ENCODE measurements at regions not wholly inside any gene's neighbourhood (a gene's known extent, or its start where the extent isn't known, plus 50 kb on each side); places are given as distances from the start of the nearest gene placed in this dataset.
A peak's percentile ranks its signal among the peaks of the same experiment; 100 is the strongest.
"Not testable (repeated sequence)": the region's sequence is repeated elsewhere in the genome, so short reads cannot be mapped to it uniquely, and the experiment has no call there.

DNA sequence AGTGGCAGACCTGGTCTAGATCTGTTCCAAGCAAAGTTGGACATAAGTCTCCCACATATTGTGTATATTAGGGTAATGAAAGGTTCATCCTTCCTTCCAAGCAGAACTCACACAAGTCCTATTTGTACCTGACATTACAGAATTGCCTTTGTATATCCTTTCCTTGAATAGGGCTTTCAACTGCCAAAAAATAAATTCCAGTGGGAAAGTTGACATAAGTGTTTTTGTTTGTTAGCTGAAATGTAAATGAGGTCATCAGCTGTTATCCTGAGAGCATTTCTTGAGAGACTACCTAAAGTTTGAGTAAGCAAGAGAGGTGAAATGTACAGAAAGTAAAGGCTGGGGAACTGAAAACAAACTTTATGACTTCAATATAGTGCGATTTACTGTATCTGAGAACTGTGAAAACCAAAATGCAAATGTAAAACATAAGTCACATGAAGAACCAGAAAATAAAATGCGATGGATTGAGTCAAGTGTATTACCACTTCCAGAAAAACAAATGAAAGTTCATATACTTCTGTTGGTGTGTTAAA, 527.3 kb upstream of the SEMA3D start:
- no peak for DNase-seq (ENCODE audit: low spot score)

- no peak for DNase-seq (ENCODE audit: low spot score)
Observed at GRCh38 chr7:85713171-85713570, 526.3 kb upstream of the SEMA3D start.

GRCh38 chr7:85711894-85712293, 525.0 kb upstream of the SEMA3D start:
- DNase-seq (ENCODE audit: low spot score): no peak

GRCh38 chr7:85710960-85711359, 524.1 kb upstream of the SEMA3D start:
- no peak for DNase-seq (ENCODE audit: low spot score)

GRCh38 chr7:85708221-85708620, 521.4 kb upstream of the SEMA3D start:
- DNase-seq (ENCODE audit: low spot score): no peak

DNA sequence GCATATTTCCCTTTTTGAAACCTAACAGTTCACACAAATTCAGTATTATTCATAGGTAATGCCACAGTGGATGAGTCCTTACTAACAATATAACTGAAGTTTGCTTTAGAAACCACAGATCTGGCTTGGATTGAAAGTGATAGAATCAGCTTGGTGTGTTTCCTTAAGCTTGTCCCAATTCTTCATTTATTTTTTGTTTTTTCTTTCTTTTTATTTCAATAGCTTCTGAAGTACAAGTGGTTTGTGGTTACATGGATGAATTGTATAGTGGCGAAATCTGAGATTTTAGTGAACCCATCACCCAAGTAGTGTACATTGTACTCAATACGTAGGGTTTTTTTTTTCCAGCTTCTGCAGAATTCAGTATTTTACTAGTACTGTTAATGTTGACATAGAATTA, 518.2 kb upstream of the SEMA3D start:
- DNase-seq (ENCODE audit: low spot score): no peak

- DNase-seq (ENCODE audit: low spot score): no peak
Observed at GRCh38 chr7:85703251-85704010, 516.6 kb upstream of the SEMA3D start.

DNA sequence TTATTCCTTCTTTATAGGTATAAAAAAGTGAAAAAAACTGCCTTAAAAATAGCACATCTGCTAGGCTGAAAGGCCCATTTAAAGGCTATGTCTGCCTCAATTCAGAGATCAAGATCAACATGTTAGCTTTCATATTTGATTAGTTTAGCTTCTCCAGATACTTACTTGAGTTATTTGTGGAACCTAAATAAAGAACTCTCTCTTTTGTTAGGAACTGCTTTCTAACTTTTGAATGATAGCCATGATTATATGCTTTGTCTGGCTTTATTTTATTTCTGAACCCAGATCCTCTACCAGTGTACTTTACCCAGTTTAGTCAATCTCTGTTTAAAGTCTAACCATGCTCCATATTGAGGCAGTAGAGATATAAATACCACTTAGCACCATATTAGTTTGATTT, 515.5 kb upstream of the SEMA3D start:
- DNase-seq (ENCODE audit: low spot score): no peak

GRCh38 chr7:85699482-85699881, 512.6 kb upstream of the SEMA3D start:
- DNase-seq (ENCODE audit: low spot score): no peak

DNA sequence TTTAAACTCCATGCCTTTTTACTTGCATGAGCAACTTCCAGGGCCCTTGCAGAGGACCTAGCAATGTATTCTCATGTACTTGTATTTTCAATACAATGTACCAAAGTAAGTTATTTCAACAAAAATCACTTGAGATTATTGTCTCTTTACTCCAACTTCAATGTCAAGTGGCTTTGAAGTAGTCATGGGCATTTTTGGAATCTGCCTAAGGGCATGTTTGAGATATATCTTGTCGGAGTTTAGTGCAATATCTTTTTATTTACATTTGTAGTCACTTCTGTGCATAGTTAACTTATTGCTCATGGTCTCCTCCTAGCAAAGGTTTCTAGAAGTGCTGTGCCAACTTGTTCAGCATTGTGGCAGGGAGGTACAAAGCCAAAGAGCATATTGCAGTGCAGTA, 508.7 kb upstream of the SEMA3D start:
- DNase-seq (ENCODE audit: low spot score): no peak

GRCh38 chr7:85695041-85695440, 508.2 kb upstream of the SEMA3D start:
- DNase-seq (ENCODE audit: low spot score): no peak

- no peak for DNase-seq (ENCODE audit: low spot score)
Observed at GRCh38 chr7:85693326-85693725, 506.5 kb upstream of the SEMA3D start.

DNA sequence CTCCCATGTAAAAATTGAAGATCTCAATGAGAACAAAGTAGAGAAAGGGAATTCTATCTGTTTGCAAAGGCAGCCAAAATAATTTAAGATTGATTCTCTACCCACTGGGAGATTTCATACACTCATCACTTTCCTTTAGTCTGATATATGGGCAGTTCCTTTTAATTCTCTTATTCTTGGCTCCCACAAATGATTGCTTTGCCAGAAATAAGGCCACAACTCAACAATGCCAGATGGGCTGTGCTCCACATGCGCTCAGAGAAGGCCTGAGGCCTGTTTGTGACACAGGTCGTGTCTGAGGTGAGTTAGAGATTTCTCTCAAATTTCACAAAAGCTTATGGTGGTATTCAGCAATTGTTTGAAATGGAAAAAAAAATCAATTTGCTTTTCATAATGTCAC, 501.9 kb upstream of the SEMA3D start:
- peak; percentile 2 for DNase-seq (ENCODE audit: low spot score)

DNA sequence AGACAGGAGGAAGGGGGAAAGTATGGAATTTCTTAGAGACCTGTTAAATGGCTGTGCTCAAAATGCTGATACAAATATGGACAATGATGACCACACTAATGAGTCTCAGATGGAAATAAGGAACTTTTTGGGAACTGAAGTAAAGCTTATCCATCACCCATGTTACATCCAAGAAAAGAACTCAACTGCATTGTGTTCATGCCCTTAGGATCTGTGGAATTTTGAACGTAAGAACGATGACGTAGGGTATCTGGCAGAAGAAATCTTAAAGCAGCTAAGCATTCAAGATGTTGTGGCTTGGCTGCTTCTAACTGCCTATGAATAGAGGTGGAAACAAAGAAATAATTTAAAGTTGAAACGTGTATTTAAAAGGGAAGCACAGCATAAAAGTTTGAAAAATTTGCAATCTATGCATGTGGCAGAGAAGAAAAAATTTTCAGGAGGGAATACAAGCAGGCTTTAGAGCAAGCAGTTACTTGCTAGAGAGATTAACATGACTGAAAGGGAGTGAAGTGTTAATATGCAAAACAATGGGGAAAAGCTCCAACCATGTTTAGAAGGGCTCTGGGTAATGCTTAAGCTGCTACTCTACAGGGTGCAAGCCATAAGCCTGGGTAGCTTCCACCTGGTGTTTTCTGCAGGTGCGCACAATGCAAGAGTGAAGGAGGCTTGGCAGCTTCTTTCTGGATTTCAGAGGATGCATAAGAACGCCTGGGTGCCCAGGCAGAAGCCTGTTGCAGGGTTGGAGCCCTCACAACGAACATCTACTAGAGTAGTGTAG, 499.7 kb upstream of the SEMA3D start:
- DNase-seq (ENCODE audit: low spot score): no peak

DNA sequence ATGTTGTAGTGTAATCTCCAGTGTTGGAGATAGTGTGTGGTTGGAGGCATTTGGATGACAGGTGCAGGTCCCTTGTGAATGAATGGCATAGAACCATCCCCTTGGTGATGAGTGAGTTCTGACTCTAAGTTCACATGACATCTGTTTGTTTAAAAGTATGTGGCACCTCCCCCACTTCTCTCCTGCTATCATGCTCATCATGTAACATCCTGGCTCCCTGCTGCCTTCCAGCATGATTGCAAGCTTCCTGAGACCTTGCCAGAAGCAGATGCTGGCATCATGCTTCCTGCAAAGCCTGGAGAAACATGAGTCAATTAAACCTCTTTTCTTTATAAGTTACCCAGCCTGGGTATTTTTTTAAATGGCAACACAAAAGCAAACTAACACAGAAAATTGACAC, 499.0 kb upstream of the SEMA3D start:
- no peak for DNase-seq (ENCODE audit: low spot score)

GRCh38 chr7:85682833-85683620, 496.2 kb upstream of the SEMA3D start:
- DNase-seq (ENCODE audit: low spot score): no peak

GRCh38 chr7:85681241-85681640, 494.4 kb upstream of the SEMA3D start:
- DNase-seq (ENCODE audit: low spot score): no peak

DNA sequence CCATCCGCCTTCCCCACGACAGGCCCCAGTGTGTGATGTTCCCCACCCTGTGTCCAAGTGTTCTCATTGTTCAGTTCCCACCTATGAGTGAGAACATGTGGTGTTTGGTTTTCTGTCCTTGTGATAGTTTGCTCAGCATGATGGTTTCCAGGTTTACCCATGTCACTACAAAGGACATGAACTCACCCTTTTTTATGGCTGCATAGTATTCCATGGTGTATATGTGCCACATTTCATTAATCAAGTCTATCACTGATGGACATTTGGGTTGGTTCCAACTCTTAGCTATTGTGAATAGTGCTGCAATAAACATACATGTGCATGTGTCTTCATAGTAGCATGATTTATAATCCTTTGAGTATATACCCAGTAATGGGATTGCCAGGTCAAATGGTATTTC, 488.2 kb upstream of the SEMA3D start:
- not testable (repeated sequence) for DNase-seq (ENCODE audit: low spot score)

DNA sequence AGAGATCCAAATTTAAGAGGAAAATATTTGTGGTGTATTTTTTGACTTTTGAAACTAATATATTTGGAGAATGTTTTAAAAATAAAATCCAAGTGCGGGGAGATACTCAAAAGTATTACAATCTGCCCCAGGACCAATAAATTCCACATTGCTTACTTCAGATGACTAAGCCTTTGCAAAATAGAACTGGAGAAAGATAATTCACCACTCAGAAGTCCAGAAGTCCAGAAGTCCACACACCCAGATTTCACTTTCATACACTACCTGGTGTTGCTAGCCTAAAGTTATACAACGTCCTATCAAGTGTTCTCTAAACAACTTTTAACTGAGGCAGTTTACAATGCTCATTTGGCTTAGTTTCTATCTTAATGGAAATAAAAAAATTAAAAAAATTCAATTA, 487.0 kb upstream of the SEMA3D start:
- no peak for DNase-seq (ENCODE audit: low spot score)

DNA sequence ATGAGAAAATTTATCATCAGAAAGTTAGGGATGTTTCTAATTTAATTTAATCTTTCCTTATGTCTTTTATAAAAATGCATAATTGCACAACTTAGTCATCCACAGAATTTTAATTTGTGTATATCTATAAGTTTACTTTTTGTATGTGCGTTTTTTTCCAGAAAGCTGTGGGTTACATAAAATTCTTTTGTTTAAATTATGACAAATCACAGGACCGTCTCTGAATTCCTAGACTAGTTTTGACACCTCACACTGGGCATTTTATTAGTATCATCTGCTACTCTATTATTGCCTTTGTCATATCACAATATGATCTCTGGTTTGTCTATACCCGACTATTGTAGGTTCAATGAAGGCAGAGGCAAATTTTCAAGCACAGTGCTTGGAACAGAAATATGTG, 482.4 kb upstream of the SEMA3D start:
- no peak for DNase-seq (ENCODE audit: low spot score)

- DNase-seq (ENCODE audit: low spot score): no peak
Observed at GRCh38 chr7:85664341-85664740, 477.5 kb upstream of the SEMA3D start.

GRCh38 chr7:85659364-85659763, 472.5 kb upstream of the SEMA3D start:
- no peak for DNase-seq (ENCODE audit: low spot score)

DNA sequence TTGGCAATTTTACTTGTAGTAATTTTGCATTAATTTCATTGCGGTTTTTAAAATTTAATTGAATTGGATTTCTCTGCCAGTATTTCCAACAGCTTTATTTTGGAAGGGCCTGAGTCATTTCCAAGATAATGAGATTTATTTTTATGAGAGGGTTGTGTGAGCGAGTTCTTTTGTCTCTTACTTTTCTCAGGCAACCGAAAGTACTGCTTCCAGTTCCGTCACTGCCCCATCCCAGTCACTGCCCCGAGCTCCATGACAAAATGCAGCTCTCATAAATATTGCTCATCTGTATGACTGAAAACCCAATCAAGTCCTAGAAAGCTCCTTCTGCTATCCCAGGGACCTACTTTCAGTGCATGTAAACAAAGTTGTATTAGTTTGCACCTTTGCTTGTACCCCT, 468.4 kb upstream of the SEMA3D start:
- DNase-seq (ENCODE audit: low spot score): no peak

Measured in Ammon's horn (tissue), 1 donor.